Transverse colon (tissue), 4 donors: ENCODE measurements at regions not wholly inside any gene's neighbourhood (a gene's known extent, or its start where the extent isn't known, plus 50 kb on each side); places are given as distances from the start of the nearest gene placed in this dataset.

ENCODE experiments used
- CTCF ChIP-seq, 5 experiments: fragments of 200-600 bp in 3 of 5; fragments of 450-650 bp in 2 of 5; sonication (generic) in 3 of 5; IDR thresholded peaks; 1 replicate in 2 of 5; 2 replicates in 3 of 5; pipeline ENCODE4 v1.5.1; 2016 to 2017; ENCODE audit warnings: antibody characterized with exemption in 5 of 5, inconsistent platforms in 3 of 5, mild to moderate bottlenecking in 2 of 5, moderate library complexity in 1 of 5
- EP300 ChIP-seq: sonication (generic); formaldehyde crosslinking; IDR thresholded peaks from one replicate; pipeline ENCODE4 v1.6.1; 2017; ENCODE audit warnings: antibody characterized with exemption, low read depth
- POLR2AphosphoS5 ChIP-seq, 3 donors: sonication (generic); formaldehyde crosslinking; IDR thresholded peaks; one replicate each; pipeline ENCODE4 v1.6.1; 2016; ENCODE audit warnings: antibody characterized with exemption in 3 of 3

GRCh38 chr2:122867941-122868340 is 1112.5 kb downstream of the TSN start:
- TF ChIP-seq CTCF (IDR thresholded peaks at IDR 0.05) (no peak), POLR2AphosphoS5 (IDR thresholded peaks at IDR 0.05) (no peak), EP300 (no peak)
